Stomach (tissue), 4 donors: ENCODE measurements at regions not wholly inside any gene's neighbourhood (a gene's known extent, or its start where the extent isn't known, plus 50 kb on each side); places are given as distances from the start of the nearest gene placed in this dataset.

Experiments used
- CTCF ChIP-seq, 7 experiments: fragments of 450-650 bp in 4 of 7; fragments of 200-600 bp in 3 of 7; sonication (generic) in 3 of 7; IDR thresholded peaks; one replicate each; pipeline ENCODE4 v1.5.1; 2016 to 2019; ENCODE audit warnings: antibody characterized with exemption in 7 of 7, control low read depth in 2 of 7, mild to moderate bottlenecking in 1 of 7
- EP300 ChIP-seq: sonication (generic); formaldehyde crosslinking; IDR thresholded peaks from one replicate; pipeline ENCODE4 v1.6.1; 2017; ENCODE audit warnings: antibody characterized with exemption
- POLR2AphosphoS5 ChIP-seq, 3 donors: sonication (generic); formaldehyde crosslinking; IDR thresholded peaks; one replicate each; pipeline ENCODE4 v1.6.1; 2016; ENCODE audit warnings: antibody characterized with exemption in 3 of 3

GRCh38 chr21:15281714-15282113 lies 216.9 kb upstream of the NRIP1 start:
- TF ChIP-seq CTCF (IDR thresholded peaks at IDR 0.05) = no peak
- TF ChIP-seq POLR2AphosphoS5 (IDR thresholded peaks at IDR 0.05) = no peak
- no peak for TF ChIP-seq EP300
